Neural crest cell (in vitro differentiated cells): ENCODE measurements at regions not wholly inside any gene's neighbourhood (a gene's known extent, or its start where the extent isn't known, plus 50 kb on each side); places are given as distances from the start of the nearest gene placed in this dataset.

ENCODE experiments used
- DNase-seq: peaks from one replicate; pipeline ENCODE4 v3.0.0; 2021; ENCODE audit warnings: low read depth, mixed read lengths, low spot score
- H3K27ac Mint-ChIP-seq: one replicate; pipeline ENCODE4 v1.8.0; 2021; ENCODE audit warnings: mild to moderate bottlenecking, mixed read lengths; ENCODE audit not compliant: unreplicated experiment
- H3K27me3 Mint-ChIP-seq: 2 replicates; pipeline ENCODE4 v1.8.0; 2021; ENCODE audit warnings: low read depth, mild to moderate bottlenecking, mixed read lengths
- H3K36me3 Mint-ChIP-seq: 2 replicates; pipeline ENCODE4 v1.8.0; 2021; ENCODE audit warnings: low read depth, mild to moderate bottlenecking, mixed read lengths
- H3K4me1 Mint-ChIP-seq: 2 replicates; pipeline ENCODE4 v1.8.0; 2021; ENCODE audit warnings: mixed read lengths
- H3K4me3 Mint-ChIP-seq: one replicate; pipeline ENCODE4 v1.8.0; 2021; ENCODE audit warnings: mild to moderate bottlenecking, mixed read lengths
- H3K9me3 Mint-ChIP-seq: 2 replicates; pipeline ENCODE4 v1.8.0; 2021; ENCODE audit warnings: mixed read lengths
- CTCF ChIP-seq: fragments of 200-600 bp; sonication (generic); conservative IDR thresholded peaks from 2 replicates; pipeline ENCODE4 v1.5.0; 2021; ENCODE audit warnings: antibody characterized with exemption, mild to moderate bottlenecking

DNA sequence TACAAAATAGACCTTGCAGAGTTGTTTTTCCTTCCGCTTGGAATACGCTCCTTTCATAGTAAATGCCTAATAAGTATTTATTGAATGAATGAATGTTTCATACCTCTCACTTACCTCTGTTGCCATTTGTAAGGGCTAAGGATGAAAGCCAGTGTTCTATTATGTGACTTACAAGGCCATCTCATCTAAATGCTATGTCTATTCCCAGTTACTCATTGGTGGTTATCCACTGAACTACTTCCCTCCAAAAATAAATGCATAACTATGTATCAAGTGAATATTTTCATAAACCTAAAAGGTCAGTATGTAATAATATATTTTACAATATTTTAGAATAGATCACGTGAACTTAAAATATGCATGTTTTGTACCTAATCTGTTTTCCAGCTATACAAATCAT, 670.5 kb upstream of the RGMB start:
- Mint-ChIP-seq H3K27me3 (no peaks in the 10 kb centered on the region), H3K27ac (no peak overlapping the region), H3K4me3 (no peak overlapping the region), H3K4me1 (no peaks in the 10 kb centered on the region), H3K36me3 (no peaks in the 10 kb centered on the region), H3K9me3 (no peaks in the 10 kb centered on the region)
- no peak for DNase-seq
- no peak for TF ChIP-seq CTCF

DNA sequence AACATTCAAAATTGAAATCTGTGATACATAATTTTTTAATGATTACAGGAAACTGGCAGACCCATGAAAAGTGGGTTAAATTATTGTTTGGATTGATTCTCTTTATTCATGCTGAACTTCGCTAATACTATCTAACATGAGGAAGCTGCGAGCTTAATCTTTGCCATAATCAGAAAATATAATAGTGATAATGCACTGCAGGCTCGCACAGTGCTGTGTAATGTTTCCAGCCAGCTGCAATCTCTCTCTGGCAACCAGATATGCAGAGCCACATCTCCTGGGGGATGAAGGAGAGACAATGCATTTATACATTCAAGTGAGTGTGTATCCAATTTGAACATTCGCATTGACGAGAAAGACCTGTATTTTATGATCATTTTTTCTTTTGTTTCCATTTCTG, 669.7 kb upstream of the RGMB start:
- Mint-ChIP-seq H3K27ac (no peak overlapping the region), H3K36me3 (no peaks in the 10 kb centered on the region), H3K9me3 (no peaks in the 10 kb centered on the region), H3K4me1 (no peaks in the 10 kb centered on the region), H3K4me3 (no peak overlapping the region), H3K27me3 (no peaks in the 10 kb centered on the region)
- DNase-seq: no peak
- no peak for TF ChIP-seq CTCF

GRCh38 chr5:98104454-98105188, 668.8 kb upstream of the RGMB start:
- H3K4me3 Mint-ChIP-seq: no peak overlapping the region
- no peak for TF ChIP-seq CTCF
- peaks cover 3% of the 10 kb centered on the region for H3K4me1 Mint-ChIP-seq
- no peaks in the 10 kb centered on the region for H3K27me3 Mint-ChIP-seq
- DNase-seq: no peak
- H3K9me3 Mint-ChIP-seq: no peaks in the 10 kb centered on the region
- H3K27ac Mint-ChIP-seq: no peak overlapping the region
- no peaks in the 10 kb centered on the region for H3K36me3 Mint-ChIP-seq

- Mint-ChIP-seq H3K36me3 (no peaks in the 10 kb centered on the region), H3K27ac (peak overlapping the region; percentile 7), H3K4me3 (no peak overlapping the region), H3K27me3 (no peaks in the 10 kb centered on the region), H3K9me3 (no peaks in the 10 kb centered on the region), H3K4me1 (peaks cover 6% of the 10 kb centered on the region)
- TF ChIP-seq CTCF: no peak
- no peak for DNase-seq
Observed at GRCh38 chr5:98105681-98106080, 667.8 kb upstream of the RGMB start.

- DNase-seq: no peak
- Mint-ChIP-seq H3K36me3 (no peaks in the 10 kb centered on the region), H3K4me3 (no peak overlapping the region), H3K27me3 (no peaks in the 10 kb centered on the region), H3K4me1 (peaks cover 6% of the 10 kb centered on the region), H3K9me3 (no peaks in the 10 kb centered on the region), H3K27ac (peak overlapping the region; percentile 7)
- TF ChIP-seq CTCF: no peak
Observed at GRCh38 chr5:98106116-98107031, 667.1 kb upstream of the RGMB start.
